Activated CD8-positive, alpha-beta memory T cell treated with anti-CD3 and anti-CD28 coated beads, Interleukin-2, amount 10 ng/mL, durations not matched to agents 7 days and 5 days (primary cell): ENCODE measurements at regions not wholly inside any gene's neighbourhood (a gene's known extent, or its start where the extent isn't known, plus 50 kb on each side); places are given as distances from the start of the nearest gene placed in this dataset.

ENCODE experiments used
- ATAC-seq: fragments of 150-1000 bp; cut with Tn5 transposase; one replicate; pipeline ENCODE4 v1.10.0; 2021; ENCODE audit warnings: moderate library complexity
- CTCF ChIA-PET: fragments of 350-600 bp; sonication (Branson Sonifier 250); formaldehyde crosslinking; loops from one replicate; lab custom pipeline; 2021; ENCODE audit warnings: antibody characterized with exemption; lab: Charles Lee
- DNase-seq: peaks from one replicate; pipeline ENCODE4 v3.0.0-alpha.2; 2020
- H3K27ac Mint-ChIP-seq: one replicate; pipeline ENCODE4 v1.8.0; 2021; ENCODE audit warnings: mild to moderate bottlenecking, mixed read lengths
- H3K27me3 Mint-ChIP-seq: one replicate; pipeline ENCODE4 v1.8.0; 2021; ENCODE audit warnings: mixed read lengths
- H3K36me3 Mint-ChIP-seq: one replicate; pipeline ENCODE4 v1.8.0; 2021; ENCODE audit warnings: mild to moderate bottlenecking, mixed read lengths
- H3K4me1 Mint-ChIP-seq: one replicate; pipeline ENCODE4 v1.8.0; 2021; ENCODE audit warnings: mixed read lengths
- H3K4me3 Mint-ChIP-seq: one replicate; pipeline ENCODE4 v1.8.0; 2021; ENCODE audit warnings: mild to moderate bottlenecking, moderate library complexity, mixed read lengths
- H3K9me3 Mint-ChIP-seq: one replicate; pipeline ENCODE4 v1.8.0; 2022; ENCODE audit warnings: low read depth, mixed read lengths

DNA sequence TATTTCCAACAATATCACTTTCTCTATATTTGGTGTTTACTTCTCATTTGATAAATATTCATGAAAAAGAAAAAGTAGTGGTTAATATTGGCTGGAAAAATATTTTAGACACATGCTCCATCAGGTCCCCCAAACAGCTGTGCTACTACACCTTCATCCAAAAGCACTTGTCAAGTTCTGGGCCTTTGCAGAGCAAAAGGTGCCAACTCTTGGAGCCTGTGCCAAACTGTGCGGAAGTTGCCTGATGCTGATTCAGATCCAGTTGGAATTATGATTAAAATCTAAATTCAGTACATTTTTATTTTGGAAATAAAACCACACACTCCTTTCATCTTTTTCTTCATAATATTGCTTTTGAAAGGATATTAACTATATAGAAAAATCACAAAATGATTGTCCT lies 1497.4 kb upstream of the CADM2 start:
- no peak for DNase-seq
- no peaks in the 10 kb centered on the region for H3K4me1 Mint-ChIP-seq
- no peak overlapping the region for H3K27ac Mint-ChIP-seq
- CTCF ChIA-PET = no interaction called here
- H3K9me3 Mint-ChIP-seq = peaks cover 2% of the 10 kb centered on the region
- no peaks in the 10 kb centered on the region for H3K27me3 Mint-ChIP-seq
- no peaks in the 10 kb centered on the region for H3K36me3 Mint-ChIP-seq
- no peak overlapping the region for H3K4me3 Mint-ChIP-seq
- no peak for ATAC-seq

DNA sequence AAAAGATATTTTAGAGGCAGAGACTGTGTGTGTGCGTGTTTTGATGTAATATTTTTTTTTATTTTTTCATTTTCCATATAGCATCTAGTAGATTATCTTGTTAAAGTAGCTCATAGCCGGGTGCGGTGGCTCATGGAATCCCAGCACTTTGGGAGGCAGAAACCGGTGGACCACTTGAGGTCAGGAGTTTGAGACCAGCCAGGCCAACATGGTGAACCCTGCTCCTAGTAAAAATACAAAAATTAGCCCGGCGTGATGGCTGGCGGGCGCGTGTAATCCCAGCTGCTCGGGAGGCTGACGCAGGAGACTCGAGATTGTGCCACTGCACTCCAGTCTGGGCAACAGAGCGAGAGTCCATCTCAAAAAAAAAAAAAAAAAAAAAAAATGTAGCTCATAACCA lies 1481.2 kb upstream of the CADM2 start:
- H3K27ac Mint-ChIP-seq = no peak overlapping the region
- CTCF ChIA-PET = no interaction called here
- DNase-seq = no peak
- no peak for ATAC-seq
- H3K4me1 Mint-ChIP-seq = no peaks in the 10 kb centered on the region
- peaks cover 4% of the 10 kb centered on the region for H3K9me3 Mint-ChIP-seq
- H3K4me3 Mint-ChIP-seq = no peak overlapping the region
- no peaks in the 10 kb centered on the region for H3K36me3 Mint-ChIP-seq
- no peaks in the 10 kb centered on the region for H3K27me3 Mint-ChIP-seq

DNA sequence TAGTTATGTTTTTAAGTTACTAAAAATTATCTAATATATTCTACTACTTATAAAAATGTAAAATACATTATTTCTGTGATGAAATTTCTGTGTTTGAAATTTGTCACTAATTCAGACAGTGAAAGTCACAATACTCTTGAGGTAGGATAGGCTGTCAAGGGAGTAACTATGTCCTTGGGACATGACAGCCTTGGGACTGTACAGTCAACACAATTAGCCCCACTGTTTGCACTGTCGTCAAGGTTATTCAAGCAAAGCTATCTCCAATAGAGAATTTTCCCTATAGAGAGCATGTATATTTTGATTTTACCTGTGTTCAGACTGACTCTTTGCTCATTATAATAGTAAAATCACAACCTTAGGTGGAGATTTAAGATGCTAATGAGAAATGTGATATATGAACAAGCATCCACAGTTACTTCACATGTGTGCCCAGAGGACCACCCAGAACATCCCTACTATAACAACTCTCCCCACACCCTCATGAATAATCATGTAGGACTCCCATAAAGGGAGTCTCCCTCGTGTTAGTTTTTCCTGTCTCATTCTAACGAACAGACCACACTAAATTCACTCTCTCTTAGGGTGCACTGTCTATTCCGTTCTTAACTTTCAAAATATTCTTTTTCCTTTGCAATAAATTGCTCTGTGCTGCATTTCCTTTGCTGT lies 1476.3 kb upstream of the CADM2 start:
- Mint-ChIP-seq H3K4me3 (no peak overlapping the region), H3K9me3 (peaks cover 5% of the 10 kb centered on the region), H3K36me3 (no peaks in the 10 kb centered on the region), H3K4me1 (no peaks in the 10 kb centered on the region), H3K27ac (no peak overlapping the region), H3K27me3 (no peaks in the 10 kb centered on the region)
- no peak for DNase-seq
- CTCF ChIA-PET = no interaction called here
- ATAC-seq = no peak

DNA sequence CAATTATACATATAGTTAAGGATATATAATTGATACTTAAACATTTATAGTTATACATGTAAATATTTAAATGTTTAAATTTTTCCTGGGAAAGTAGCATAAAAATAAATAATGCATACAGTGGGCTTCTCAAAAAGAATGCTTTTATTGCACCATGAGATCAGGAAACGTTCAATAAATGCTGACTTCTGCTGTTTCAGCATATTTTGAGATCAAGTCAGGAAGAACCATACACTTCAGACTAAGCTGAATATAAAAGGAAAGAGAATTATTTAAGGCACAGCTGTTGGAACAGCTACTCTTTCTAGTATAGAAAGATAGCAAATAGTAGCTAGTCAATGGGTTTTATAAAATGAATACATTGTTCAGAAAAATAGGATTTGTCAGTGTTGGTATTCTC lies 1462.3 kb upstream of the CADM2 start:
- Mint-ChIP-seq H3K36me3 (no peaks in the 10 kb centered on the region), H3K27me3 (no peaks in the 10 kb centered on the region), H3K9me3 (peaks cover 4% of the 10 kb centered on the region), H3K4me1 (no peaks in the 10 kb centered on the region), H3K27ac (no peak overlapping the region), H3K4me3 (no peak overlapping the region)
- ATAC-seq (no peak), DNase-seq (no peak)
- CTCF ChIA-PET = no interaction called here

DNA sequence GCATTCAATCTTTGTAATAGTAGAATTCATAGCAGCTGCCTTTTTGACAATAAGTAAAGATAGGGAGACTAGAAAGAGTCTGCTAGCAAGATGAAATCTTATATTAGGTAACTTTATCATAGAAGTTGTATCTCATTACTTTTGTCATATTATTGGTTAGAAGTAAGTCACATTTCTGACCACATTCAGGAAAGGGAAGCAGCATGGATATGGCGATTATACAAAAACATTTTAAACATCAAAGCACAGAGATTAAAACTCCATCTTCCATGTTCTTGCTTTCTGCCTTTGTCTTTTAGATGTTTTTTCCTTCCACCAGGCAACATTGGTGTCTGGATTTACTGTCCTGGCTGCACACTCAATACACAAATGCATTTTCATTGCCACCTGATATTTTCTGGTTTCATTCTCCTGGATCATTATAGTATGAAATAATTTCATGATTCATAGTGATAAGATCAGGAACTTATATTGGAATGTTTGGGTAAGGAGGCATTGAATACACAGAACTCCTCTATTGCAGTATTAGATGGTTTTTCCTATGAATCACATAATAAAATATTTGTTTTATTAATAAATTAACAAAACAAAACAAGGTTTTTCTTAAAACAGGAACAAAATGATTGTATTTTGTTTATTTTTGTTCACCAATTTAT lies 1460.3 kb upstream of the CADM2 start:
- DNase-seq (no peak), ATAC-seq (no peak)
- Mint-ChIP-seq H3K36me3 (no peaks in the 10 kb centered on the region), H3K9me3 (peaks cover 8% of the 10 kb centered on the region), H3K27me3 (no peaks in the 10 kb centered on the region), H3K4me1 (no peaks in the 10 kb centered on the region), H3K27ac (no peak overlapping the region), H3K4me3 (no peak overlapping the region)
- CTCF ChIA-PET = no interaction called here

DNA sequence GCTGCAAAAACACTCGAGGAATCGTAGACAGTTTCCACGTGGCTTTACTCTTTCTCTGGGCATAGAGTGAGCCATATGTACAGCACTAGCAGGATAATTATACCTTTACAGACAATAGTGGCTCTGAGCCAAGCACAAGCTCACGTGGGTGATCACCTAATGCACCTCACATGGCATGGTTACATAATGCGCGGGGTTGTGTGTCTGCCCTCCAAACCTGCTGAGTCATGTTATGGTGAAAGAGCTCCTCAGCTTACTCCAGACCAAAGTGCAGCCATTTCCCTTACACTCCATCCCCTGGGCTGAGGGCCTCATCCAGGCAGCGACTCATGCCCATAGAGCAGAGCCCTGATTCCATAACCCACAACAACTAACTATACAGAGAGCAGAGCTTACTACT lies 1458.4 kb upstream of the CADM2 start:
- Mint-ChIP-seq H3K4me1 (no peaks in the 10 kb centered on the region), H3K27me3 (no peaks in the 10 kb centered on the region), H3K9me3 (peaks cover 8% of the 10 kb centered on the region), H3K4me3 (no peak overlapping the region), H3K27ac (no peak overlapping the region), H3K36me3 (no peaks in the 10 kb centered on the region)
- no peak for DNase-seq
- CTCF ChIA-PET = no interaction called here
- ATAC-seq = no peak

DNA sequence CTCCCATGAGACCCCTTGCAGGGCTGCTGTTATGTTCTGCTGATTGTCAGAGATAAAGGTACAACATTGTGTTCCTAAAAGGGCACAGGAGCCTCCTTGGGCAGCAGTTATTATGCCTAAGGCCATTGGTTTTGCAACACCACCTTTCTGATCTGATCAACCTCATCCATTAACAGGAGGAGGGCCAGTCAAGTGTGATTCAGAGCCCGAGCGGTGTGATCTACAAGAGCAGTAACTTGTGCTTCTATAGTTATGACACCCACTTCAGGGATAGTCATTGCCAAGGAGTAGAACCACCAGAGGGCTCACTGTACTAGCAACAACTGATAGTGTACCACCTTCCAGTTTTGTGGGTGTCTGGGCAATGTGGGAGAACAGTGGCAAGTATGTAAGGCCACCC lies 1457.9 kb upstream of the CADM2 start:
- CTCF ChIA-PET = no interaction called here
- Mint-ChIP-seq H3K4me3 (no peak overlapping the region), H3K36me3 (no peaks in the 10 kb centered on the region), H3K27ac (no peak overlapping the region), H3K27me3 (no peaks in the 10 kb centered on the region), H3K4me1 (no peaks in the 10 kb centered on the region), H3K9me3 (peaks cover 13% of the 10 kb centered on the region)
- no peak for ATAC-seq
- DNase-seq = no peak

DNA sequence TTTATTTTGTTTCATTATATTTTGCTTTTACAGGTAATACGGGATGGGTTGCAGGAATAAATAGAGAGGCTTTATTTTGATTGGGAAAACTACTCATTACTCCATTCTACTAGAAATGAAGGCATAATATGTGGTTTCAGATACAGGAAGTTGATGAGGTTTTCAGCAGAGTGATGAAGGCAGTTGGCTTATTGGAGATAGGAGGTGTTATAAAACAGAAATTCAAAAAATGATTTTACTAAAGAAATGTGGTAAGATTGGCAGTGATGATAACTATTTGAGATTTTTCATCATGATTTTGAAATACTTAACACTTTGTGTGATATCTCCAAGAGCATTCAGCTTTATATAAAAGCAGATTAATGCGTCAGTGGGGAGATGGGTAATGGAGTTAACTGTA lies 1445.7 kb upstream of the CADM2 start:
- no peak for DNase-seq
- Mint-ChIP-seq H3K4me1 (no peaks in the 10 kb centered on the region), H3K27me3 (no peaks in the 10 kb centered on the region), H3K27ac (no peak overlapping the region), H3K36me3 (no peaks in the 10 kb centered on the region), H3K9me3 (peaks cover 13% of the 10 kb centered on the region), H3K4me3 (no peak overlapping the region)
- CTCF ChIA-PET = no interaction called here
- no peak for ATAC-seq

GRCh38 chr3:83513677-83514076 lies 1445.1 kb upstream of the CADM2 start:
- Mint-ChIP-seq H3K27ac (no peak overlapping the region), H3K36me3 (no peaks in the 10 kb centered on the region), H3K27me3 (no peaks in the 10 kb centered on the region), H3K4me1 (no peaks in the 10 kb centered on the region), H3K9me3 (peaks cover 13% of the 10 kb centered on the region), H3K4me3 (no peak overlapping the region)
- CTCF ChIA-PET = no interaction called here
- ATAC-seq (no peak), DNase-seq (no peak)

GRCh38 chr3:83514130-83514914 lies 1444.5 kb upstream of the CADM2 start:
- H3K9me3 Mint-ChIP-seq = peaks cover 13% of the 10 kb centered on the region
- H3K4me3 Mint-ChIP-seq = no peak overlapping the region
- no peaks in the 10 kb centered on the region for H3K4me1 Mint-ChIP-seq
- CTCF ChIA-PET = no interaction called here
- DNase-seq (no peak), ATAC-seq (no peak)
- H3K27ac Mint-ChIP-seq = no peak overlapping the region
- H3K36me3 Mint-ChIP-seq = no peaks in the 10 kb centered on the region
- no peaks in the 10 kb centered on the region for H3K27me3 Mint-ChIP-seq

DNA sequence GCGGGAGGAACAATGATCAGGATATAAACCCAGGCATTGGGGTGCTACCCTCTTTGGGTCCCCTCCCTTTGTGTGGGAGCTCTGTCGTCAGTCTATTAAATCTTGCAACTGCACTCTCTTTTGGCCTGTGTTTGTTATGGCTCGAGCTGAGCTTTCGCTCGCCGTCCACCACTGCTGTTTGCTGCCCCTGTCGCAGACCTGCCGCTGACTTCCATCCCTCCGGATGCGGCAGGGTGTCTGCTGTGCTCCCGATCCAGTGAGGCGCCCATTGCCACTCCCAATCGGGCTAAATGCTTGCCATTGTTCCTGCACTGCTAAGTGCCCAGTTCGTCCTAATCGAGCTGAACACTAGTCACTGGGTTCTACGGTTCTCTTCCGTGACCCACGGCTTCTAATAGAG lies 1443.7 kb upstream of the CADM2 start:
- no peak for ATAC-seq
- no peaks in the 10 kb centered on the region for H3K27me3 Mint-ChIP-seq
- no peaks in the 10 kb centered on the region for H3K36me3 Mint-ChIP-seq
- DNase-seq = no peak
- no peak overlapping the region for H3K4me3 Mint-ChIP-seq
- no peak overlapping the region for H3K27ac Mint-ChIP-seq
- H3K4me1 Mint-ChIP-seq = no peaks in the 10 kb centered on the region
- peaks cover 13% of the 10 kb centered on the region for H3K9me3 Mint-ChIP-seq
- CTCF ChIA-PET = no interaction called here

GRCh38 chr3:83523470-83524073 lies 1435.2 kb upstream of the CADM2 start:
- CTCF ChIA-PET = no interaction called here
- H3K27ac Mint-ChIP-seq = no peak overlapping the region
- DNase-seq (no peak), ATAC-seq (no peak)
- no peaks in the 10 kb centered on the region for H3K4me1 Mint-ChIP-seq
- H3K4me3 Mint-ChIP-seq = no peak overlapping the region
- no peaks in the 10 kb centered on the region for H3K36me3 Mint-ChIP-seq
- H3K27me3 Mint-ChIP-seq = no peaks in the 10 kb centered on the region
- H3K9me3 Mint-ChIP-seq = peaks cover 2% of the 10 kb centered on the region

DNA sequence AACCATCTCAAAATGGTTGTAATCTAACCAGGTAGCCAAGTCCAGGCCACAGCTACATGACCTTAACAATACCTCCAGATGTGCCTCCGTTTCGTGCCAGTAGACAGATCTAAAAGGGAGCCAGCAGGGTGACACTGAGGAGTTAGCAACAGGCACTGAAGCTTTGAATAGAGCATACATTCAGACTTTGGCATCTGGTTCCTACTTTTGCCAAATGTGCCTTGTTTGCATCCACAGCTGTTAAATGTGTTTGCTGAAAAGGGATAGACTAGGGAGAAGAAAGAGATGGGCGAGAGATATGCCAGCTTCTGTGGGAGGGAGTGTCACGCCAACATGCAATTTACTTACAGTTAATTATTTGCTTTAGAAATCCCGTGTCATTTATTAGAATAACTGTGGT lies 1433.9 kb upstream of the CADM2 start:
- H3K27me3 Mint-ChIP-seq = no peaks in the 10 kb centered on the region
- peaks cover 2% of the 10 kb centered on the region for H3K9me3 Mint-ChIP-seq
- ATAC-seq (no peak), DNase-seq (no peak)
- no peak overlapping the region for H3K4me3 Mint-ChIP-seq
- no peak overlapping the region for H3K27ac Mint-ChIP-seq
- no peaks in the 10 kb centered on the region for H3K36me3 Mint-ChIP-seq
- CTCF ChIA-PET = no interaction called here
- H3K4me1 Mint-ChIP-seq = no peaks in the 10 kb centered on the region

DNA sequence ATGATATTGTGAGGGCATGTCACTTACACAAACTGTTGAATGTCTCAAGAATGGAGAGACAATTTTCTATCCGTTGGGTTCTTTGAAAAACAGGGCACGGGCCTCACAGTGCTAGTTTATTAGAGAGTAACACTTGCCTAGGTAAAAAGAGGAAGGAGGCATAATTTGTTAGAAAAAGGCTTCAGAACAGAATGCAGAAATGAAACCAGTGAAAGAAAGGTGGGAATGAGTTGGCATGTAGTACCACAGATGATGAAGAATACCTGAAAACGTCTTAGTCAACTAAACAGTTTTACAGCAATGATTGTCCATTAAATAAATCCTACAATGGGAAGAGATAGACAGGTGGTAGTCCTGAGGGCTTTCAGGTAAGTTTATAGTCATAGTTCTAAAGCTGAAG lies 1399.7 kb upstream of the CADM2 start:
- DNase-seq = no peak
- Mint-ChIP-seq H3K4me3 (no peak overlapping the region), H3K9me3 (peaks cover 13% of the 10 kb centered on the region), H3K36me3 (peaks cover 1% of the 10 kb centered on the region), H3K4me1 (no peaks in the 10 kb centered on the region), H3K27me3 (no peaks in the 10 kb centered on the region), H3K27ac (no peak overlapping the region)
- CTCF ChIA-PET = no interaction called here
- no peak for ATAC-seq
